GM23338 (cell line): ENCODE measurements at regions not wholly inside any gene's neighbourhood (a gene's known extent, or its start where the extent isn't known, plus 50 kb on each side); places are given as distances from the start of the nearest gene placed in this dataset.

Source experiments
- ATAC-seq: fragments of 200-7000 bp; cut with Tn5 transposase; 3 replicates; pipeline ENCODE4 v1.9.1; 2020
- DNase-seq: peaks from one replicate; pipeline ENCODE4 v3.0.0-alpha.2; 2015; ENCODE audit warnings: low spot score
- H2AFZ ChIP-seq: fragments of 200-600 bp; sonication (generic); 2 replicates; pipeline ENCODE4 v1.8.0; 2016; ENCODE audit warnings: antibody characterized with exemption, mild to moderate bottlenecking, moderate library complexity
- H3F3A ChIP-seq: fragments of 200-600 bp; sonication (generic); replicated peaks from 2 replicates; pipeline ENCODE4 v1.8.0; 2017; ENCODE audit warnings: antibody characterized with exemption, mixed run types, low read depth
- H3K27ac ChIP-seq: fragments of 200-600 bp; sonication (generic); 2 replicates; pipeline ENCODE4 v1.6.1; 2016; ENCODE audit warnings: low read depth
- H3K27me3 ChIP-seq: fragments of 200-600 bp; sonication (generic); 2 replicates; pipeline ENCODE4 v1.8.0; 2016; ENCODE audit warnings: mild to moderate bottlenecking, mixed run types, moderate library complexity; ENCODE audit not compliant: insufficient read depth
- H3K36me3 ChIP-seq: fragments of 200-600 bp; sonication (generic); 2 replicates; pipeline ENCODE4 v1.8.0; 2016; ENCODE audit warnings: mild to moderate bottlenecking; ENCODE audit not compliant: insufficient read depth
- H3K4me1 ChIP-seq: fragments of 200-600 bp; sonication (generic); 2 replicates; pipeline ENCODE4 v1.8.0; 2016; ENCODE audit warnings: mild to moderate bottlenecking, moderate library complexity; ENCODE audit not compliant: insufficient read depth
- H3K4me2 ChIP-seq: fragments of 200-600 bp; sonication (generic); 2 replicates; pipeline ENCODE4 v1.7.1; 2017; ENCODE audit warnings: mixed run types
- H3K4me3 ChIP-seq: fragments of 200-600 bp; sonication (generic); 2 replicates; pipeline ENCODE4 v1.6.1; 2016; ENCODE audit warnings: mixed run types
- H3K79me2 ChIP-seq: fragments of 200-600 bp; sonication (generic); replicated peaks from 2 replicates; pipeline ENCODE4 v1.8.0; 2017; ENCODE audit warnings: mild to moderate bottlenecking; ENCODE audit not compliant: insufficient read depth
- H3K9me2 ChIP-seq: fragments of 200-600 bp; sonication (generic); 2 replicates; pipeline ENCODE4 v1.8.0; 2017; ENCODE audit not compliant: insufficient read depth
- H4K20me1 ChIP-seq: fragments of 200-600 bp; sonication (generic); replicated peaks from 2 replicates; pipeline ENCODE4 v1.8.0; 2017; ENCODE audit warnings: mild to moderate bottlenecking; ENCODE audit not compliant: insufficient read depth
- H3K27ac Mint-ChIP-seq: 2 replicates; pipeline ENCODE4 v1.8.0; 2020; ENCODE audit warnings: inconsistent platforms, mild to moderate bottlenecking, moderate library complexity, mixed read lengths
- H3K27me3 Mint-ChIP-seq: 3 replicates; pipeline ENCODE4 v1.8.0; 2022; ENCODE audit warnings: low read depth, mild to moderate bottlenecking, moderate library complexity, mixed read lengths, inconsistent platforms; ENCODE audit not compliant: insufficient read depth, poor library complexity
- H3K36me3 Mint-ChIP-seq: 3 replicates; pipeline ENCODE4 v1.8.0; 2021; ENCODE audit warnings: low read depth, mild to moderate bottlenecking, inconsistent platforms, moderate library complexity, mixed read lengths
- H3K4me1 Mint-ChIP-seq: 3 replicates; pipeline ENCODE4 v1.8.0; 2020; ENCODE audit warnings: mild to moderate bottlenecking, inconsistent platforms, mixed read lengths
- H3K4me3 Mint-ChIP-seq: 3 replicates; pipeline ENCODE4 v1.8.0; 2021; ENCODE audit warnings: moderate library complexity, mild to moderate bottlenecking, inconsistent platforms, mixed read lengths
- H3K9me3 Mint-ChIP-seq: 3 replicates; pipeline ENCODE4 v1.8.0; 2020; ENCODE audit warnings: moderate library complexity, mild to moderate bottlenecking, inconsistent platforms, mixed read lengths
- CREB1 ChIP-seq: fragments of 250-450 bp; sonication (Bioruptor Pico); IDR thresholded peaks from 2 replicates; pipeline ENCODE4 v1.5.0; 2020; ENCODE audit warnings: low read depth, mild to moderate bottlenecking, moderate library complexity
- ETS1 ChIP-seq: IDR thresholded peaks from 2 replicates; pipeline ENCODE4 v1.6.1; 2016; ENCODE audit warnings: antibody characterized with exemption
- EZH2 ChIP-seq: fragments of 200-600 bp; sonication (generic); IDR thresholded peaks from one replicate; pipeline ENCODE4 v1.8.0; 2017; ENCODE audit warnings: antibody characterized with exemption, mild to moderate bottlenecking, low read depth; ENCODE audit not compliant: unreplicated experiment
- EZH2phosphoT487 ChIP-seq: fragments of 200-600 bp; sonication (generic); IDR thresholded peaks from one replicate; pipeline ENCODE4 v1.8.1; 2018; ENCODE audit warnings: antibody characterized with exemption; ENCODE audit not compliant: unreplicated experiment
- JUNB ChIP-seq: IDR thresholded peaks from one replicate; pipeline ENCODE4 v1.6.1; 2016; ENCODE audit warnings: antibody characterized with exemption; ENCODE audit not compliant: unreplicated experiment
- NANOG ChIP-seq: IDR thresholded peaks from 2 replicates; pipeline ENCODE4 v1.6.1; 2016; ENCODE audit warnings: antibody characterized with exemption, borderline replicate concordance
- POLR2AphosphoS5 ChIP-seq: IDR thresholded peaks from 2 replicates; pipeline ENCODE4 v1.6.1; 2016; ENCODE audit warnings: antibody characterized with exemption, low read depth
- REST ChIP-seq: IDR thresholded peaks from one replicate; pipeline ENCODE4 v1.6.1; 2018; ENCODE audit warnings: antibody characterized with exemption; ENCODE audit not compliant: unreplicated experiment
- STAT1 ChIP-seq: IDR thresholded peaks from one replicate; pipeline ENCODE4 v1.6.1; 2016; ENCODE audit warnings: antibody characterized with exemption; ENCODE audit not compliant: unreplicated experiment
- ZNF114 ChIP-seq: fragments of 250-450 bp; sonication (Bioruptor Pico); IDR thresholded peaks from 2 replicates; pipeline ENCODE4 v1.5.0; 2020; ENCODE audit warnings: mild to moderate bottlenecking, moderate library complexity
- ZNF331 ChIP-seq: fragments of 250-450 bp; sonication (Bioruptor Pico); IDR thresholded peaks from 2 replicates; pipeline ENCODE4 v1.5.0; 2020; ENCODE audit warnings: low read depth, mild to moderate bottlenecking, moderate library complexity
- TF ChIP-seq, protein P1 (sequence below), 2 experiments: fragments of 200-600 bp in 1 of 2; sonication (generic) in 1 of 2; conservative IDR thresholded peaks; 2 replicates each; pipeline versions ENCODE4 v1.5.1 to v1.6.1; 2016 to 2017; ENCODE audit warnings: antibody characterized with exemption in 2 of 2, low read depth in 2 of 2, mild to moderate bottlenecking in 2 of 2, moderate library complexity in 1 of 2

- no peaks in the 10 kb centered on the region for H3K9me3 Mint-ChIP-seq
- peaks cover 14% of the 10 kb centered on the region for H3K4me1 Mint-ChIP-seq
- no peaks in the 10 kb centered on the region for H3F3A ChIP-seq
- peaks cover 4% of the 10 kb centered on the region for H3K27me3 Mint-ChIP-seq
- no peaks in the 10 kb centered on the region for H3K36me3 ChIP-seq
- no peak overlapping the region for H3K27ac Mint-ChIP-seq
- no peaks in the 10 kb centered on the region for H3K36me3 Mint-ChIP-seq
- no peaks in the 10 kb centered on the region for H3K27me3 ChIP-seq
- H3K4me2 ChIP-seq, result no peak overlapping the region
- no peak overlapping the region for H3K4me3 ChIP-seq
- H3K27ac ChIP-seq, result no peak overlapping the region
- no peak for TF ChIP-seq ETS1
- no peak for TF ChIP-seq NANOG
- TF ChIP-seq, protein P1, sequence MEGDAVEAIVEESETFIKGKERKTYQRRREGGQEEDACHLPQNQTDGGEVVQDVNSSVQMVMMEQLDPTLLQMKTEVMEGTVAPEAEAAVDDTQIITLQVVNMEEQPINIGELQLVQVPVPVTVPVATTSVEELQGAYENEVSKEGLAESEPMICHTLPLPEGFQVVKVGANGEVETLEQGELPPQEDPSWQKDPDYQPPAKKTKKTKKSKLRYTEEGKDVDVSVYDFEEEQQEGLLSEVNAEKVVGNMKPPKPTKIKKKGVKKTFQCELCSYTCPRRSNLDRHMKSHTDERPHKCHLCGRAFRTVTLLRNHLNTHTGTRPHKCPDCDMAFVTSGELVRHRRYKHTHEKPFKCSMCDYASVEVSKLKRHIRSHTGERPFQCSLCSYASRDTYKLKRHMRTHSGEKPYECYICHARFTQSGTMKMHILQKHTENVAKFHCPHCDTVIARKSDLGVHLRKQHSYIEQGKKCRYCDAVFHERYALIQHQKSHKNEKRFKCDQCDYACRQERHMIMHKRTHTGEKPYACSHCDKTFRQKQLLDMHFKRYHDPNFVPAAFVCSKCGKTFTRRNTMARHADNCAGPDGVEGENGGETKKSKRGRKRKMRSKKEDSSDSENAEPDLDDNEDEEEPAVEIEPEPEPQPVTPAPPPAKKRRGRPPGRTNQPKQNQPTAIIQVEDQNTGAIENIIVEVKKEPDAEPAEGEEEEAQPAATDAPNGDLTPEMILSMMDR (conservative IDR thresholded peaks at IDR 0.05; ENCODE audit: low read depth in 2 of 2), result peak in 1 of 2 experiments; percentile 23; a peak in 1 of 4 replicates
- no peaks in the 10 kb centered on the region for H4K20me1 ChIP-seq
- DNase-seq, result peak; percentile 62
- H3K79me2 ChIP-seq, result no peaks in the 10 kb centered on the region
- peak overlapping the region; percentile 56 for H2AFZ ChIP-seq
- peaks cover 7% of the 10 kb centered on the region; the same call in 1 of the 2 replicates for H3K4me1 ChIP-seq
- no peaks in the 10 kb centered on the region for H3K9me2 ChIP-seq
- no peak overlapping the region for H3K4me3 Mint-ChIP-seq
- ATAC-seq, result peak; percentile 94
These were observed 624.3 kb upstream of the TENM3 start for GRCh38 chr4:181618896-181619295.

- Histone ChIP-seq H3K79me2 (no peaks in the 10 kb centered on the region), H2AFZ (no peak overlapping the region), H3K27me3 (no peaks in the 10 kb centered on the region), H3K4me2 (no peak overlapping the region), H3K27ac (no peak overlapping the region), H3K9me2 (no peaks in the 10 kb centered on the region), H3K4me1 (peaks cover 5% of the 10 kb centered on the region; the same call in 1 of the 2 replicates), H4K20me1 (no peaks in the 10 kb centered on the region), H3K4me3 (no peak overlapping the region), H3F3A (no peaks in the 10 kb centered on the region), H3K36me3 (no peaks in the 10 kb centered on the region)
- no peak overlapping the region for H3K27ac Mint-ChIP-seq
- no peak overlapping the region for H3K4me3 Mint-ChIP-seq
- DNase-seq (no peak), ATAC-seq (no peak)
- H3K36me3 Mint-ChIP-seq, result no peaks in the 10 kb centered on the region
- peaks cover 8% of the 10 kb centered on the region for H3K4me1 Mint-ChIP-seq
- no peaks in the 10 kb centered on the region for H3K9me3 Mint-ChIP-seq
- peaks cover 4% of the 10 kb centered on the region for H3K27me3 Mint-ChIP-seq
- no peak for TF ChIP-seq CREB1 (CRISPR knock-in tag)
- TF ChIP-seq ZNF331, result no peak
- TF ChIP-seq STAT1, result no peak
- no peak for TF ChIP-seq EZH2phosphoT487
- no peak for TF ChIP-seq EZH2
- no peak for TF ChIP-seq ETS1
- no peak for TF ChIP-seq JUNB
- no peak for TF ChIP-seq POLR2AphosphoS5
- no peak for TF ChIP-seq REST
- TF ChIP-seq ZNF114 (CRISPR knock-in tag), result no peak
- no peak for TF ChIP-seq NANOG
These were observed 623.6 kb upstream of the TENM3 start for GRCh38 chr4:181619651-181620050.
